GM18909 (cell line): ENCODE measurements at regions not wholly inside any gene's neighbourhood (a gene's known extent, or its start where the extent isn't known, plus 50 kb on each side); places are given as distances from the start of the nearest gene placed in this dataset.

Experiments used
- ATAC-seq: cut with Tn5 transposase; IDR thresholded peaks from one replicate; pipeline ENCODE4 v1.9.1; 2021; ENCODE audit warnings: mild to moderate bottlenecking; ENCODE audit not compliant: unreplicated experiment, poor library complexity

DNA sequence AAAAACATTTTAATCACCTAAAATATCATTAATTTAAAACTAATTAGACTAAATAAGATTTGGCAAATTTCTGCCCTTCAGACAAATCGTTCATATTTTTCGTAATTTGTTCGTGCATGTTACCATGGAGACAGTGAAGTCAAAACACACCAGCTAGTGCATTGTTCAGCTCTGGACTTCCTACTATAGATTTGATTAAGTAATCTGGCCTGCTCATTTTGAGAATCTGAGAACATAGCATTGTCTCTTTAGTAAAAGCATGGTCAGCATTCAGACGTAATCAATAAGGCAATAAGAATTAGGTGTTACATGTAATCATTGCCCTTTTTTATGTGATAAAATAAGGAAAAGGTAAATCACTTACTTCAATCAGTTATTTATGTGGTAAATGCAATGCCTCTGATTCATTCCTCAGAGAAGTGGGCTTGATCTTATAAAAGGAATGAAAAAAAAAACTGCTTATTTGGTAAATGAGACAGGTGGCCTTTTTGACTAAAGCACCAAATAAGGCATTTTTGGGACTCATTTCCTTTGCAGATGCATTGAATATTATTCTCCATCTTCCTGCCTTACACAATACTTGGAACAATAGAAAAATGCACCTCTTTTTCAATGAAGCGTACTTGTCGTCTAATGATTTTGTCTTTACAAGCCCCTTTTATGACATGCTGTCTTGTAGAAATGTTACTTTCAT, 84.5 kb upstream of the FNDC3B start:
- ATAC-seq: no peak

- no peak for ATAC-seq
These were observed 83.8 kb upstream of the FNDC3B start for GRCh38 chr3:171955598-171955997.

- ATAC-seq: no peak
These were observed 83.1 kb upstream of the FNDC3B start for GRCh38 chr3:171956181-171956683.

- ATAC-seq: no peak
These were observed 82.7 kb upstream of the FNDC3B start for GRCh38 chr3:171956705-171957104.

DNA sequence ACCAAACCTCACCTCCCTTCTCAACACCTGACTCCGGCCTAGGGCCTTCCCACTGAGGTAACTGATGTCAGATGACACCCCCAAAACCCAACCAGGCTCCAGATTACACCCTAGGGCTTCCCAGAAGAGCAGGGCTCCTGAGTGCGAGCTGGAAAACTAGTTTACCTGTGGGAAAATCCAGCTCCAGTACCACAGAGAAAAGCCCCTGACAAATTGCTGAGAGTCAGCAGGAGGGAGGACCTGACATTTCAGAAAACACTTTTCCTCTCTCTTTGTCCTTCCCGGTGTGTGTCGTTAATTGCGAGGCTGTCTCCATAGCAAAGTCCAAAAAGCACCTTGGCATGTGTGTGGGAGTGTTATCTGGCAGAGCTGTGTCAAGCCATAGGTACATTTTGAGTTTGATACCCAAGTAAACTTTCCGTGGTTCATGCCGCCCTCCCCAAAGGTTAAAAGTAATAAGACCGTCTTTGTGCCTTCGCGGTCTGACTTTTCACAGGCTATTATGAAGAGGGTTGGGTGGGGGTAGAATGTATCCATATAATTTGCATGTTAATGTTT, 79.8 kb upstream of the FNDC3B start:
- ATAC-seq: no peak

GRCh38 chr3:171960159-171960558, 79.2 kb upstream of the FNDC3B start:
- ATAC-seq: no peak

DNA sequence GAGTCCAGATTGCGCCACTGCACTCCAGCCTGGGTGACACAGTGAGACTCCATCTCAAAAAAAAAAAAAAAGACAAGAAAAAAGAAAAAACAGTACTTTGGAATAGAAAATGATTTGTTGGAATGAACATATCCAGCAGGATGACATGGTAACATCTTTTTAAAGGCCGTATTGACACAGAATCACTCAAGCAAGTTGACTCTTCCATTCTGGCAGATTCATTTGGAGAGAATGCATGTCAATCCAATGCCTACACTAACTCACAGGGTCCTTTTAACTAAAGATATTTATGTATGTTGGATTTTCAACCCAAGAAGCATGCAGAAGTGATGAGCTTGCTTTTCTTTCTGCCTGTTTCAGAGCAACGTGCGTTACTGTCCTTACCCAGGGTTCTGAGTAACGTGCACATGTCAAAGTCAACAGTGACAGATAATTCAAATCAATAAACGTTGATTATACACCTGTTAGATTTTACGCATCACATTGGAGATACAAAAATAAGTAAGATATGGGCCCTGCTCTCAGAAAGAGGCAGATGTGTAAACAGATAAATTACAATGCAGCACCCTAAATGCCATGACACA, 77.1 kb upstream of the FNDC3B start:
- ATAC-seq: no peak

DNA sequence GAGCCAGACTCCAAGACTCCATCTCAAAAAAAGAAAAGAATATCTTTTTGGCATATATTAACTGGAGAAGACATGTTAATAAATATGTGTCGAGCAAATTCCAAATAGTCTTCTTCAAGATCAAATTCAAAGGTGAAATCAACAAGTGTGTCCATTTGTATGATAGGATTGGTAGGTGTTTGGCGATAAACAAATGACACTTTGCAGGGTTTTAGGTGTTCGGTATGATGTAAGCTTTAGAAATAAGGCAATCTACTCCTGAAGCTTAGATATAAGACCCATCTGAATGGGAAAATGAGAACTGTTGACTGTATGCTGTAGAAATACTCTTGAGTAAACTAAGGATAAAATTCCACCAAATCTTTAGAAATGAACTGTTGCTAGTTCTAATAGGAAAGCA, 75.8 kb upstream of the FNDC3B start:
- ATAC-seq: no peak

DNA sequence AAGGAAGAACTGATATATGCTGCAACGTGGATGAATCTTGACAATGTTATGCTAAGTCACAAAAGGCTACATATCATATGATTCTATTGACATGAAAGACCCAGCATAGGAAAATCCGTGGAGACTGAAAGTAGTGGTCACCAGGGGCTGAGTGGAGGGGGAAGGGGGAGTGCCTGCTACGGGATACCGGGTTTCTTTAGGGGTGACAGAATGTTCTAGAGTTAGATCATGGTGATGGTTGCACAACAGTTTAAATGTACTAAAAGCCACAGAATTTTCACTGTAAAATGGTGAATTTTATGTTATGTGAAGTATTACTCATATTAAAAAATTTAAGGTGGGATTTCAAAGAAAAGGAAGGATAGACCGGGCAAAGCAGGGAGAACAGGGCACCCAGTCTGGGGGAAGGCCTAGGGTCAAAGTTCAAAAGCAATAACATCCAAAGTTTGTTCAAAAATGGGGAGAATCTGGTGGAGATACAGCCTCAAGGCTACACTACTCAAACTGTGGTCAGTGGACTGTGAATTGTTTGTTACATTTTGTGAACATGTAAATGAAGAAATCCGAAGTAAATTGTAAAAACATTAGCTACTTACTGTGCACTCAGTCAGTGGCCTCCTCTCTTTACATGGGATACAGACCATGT, 74.2 kb upstream of the FNDC3B start:
- ATAC-seq: no peak

DNA sequence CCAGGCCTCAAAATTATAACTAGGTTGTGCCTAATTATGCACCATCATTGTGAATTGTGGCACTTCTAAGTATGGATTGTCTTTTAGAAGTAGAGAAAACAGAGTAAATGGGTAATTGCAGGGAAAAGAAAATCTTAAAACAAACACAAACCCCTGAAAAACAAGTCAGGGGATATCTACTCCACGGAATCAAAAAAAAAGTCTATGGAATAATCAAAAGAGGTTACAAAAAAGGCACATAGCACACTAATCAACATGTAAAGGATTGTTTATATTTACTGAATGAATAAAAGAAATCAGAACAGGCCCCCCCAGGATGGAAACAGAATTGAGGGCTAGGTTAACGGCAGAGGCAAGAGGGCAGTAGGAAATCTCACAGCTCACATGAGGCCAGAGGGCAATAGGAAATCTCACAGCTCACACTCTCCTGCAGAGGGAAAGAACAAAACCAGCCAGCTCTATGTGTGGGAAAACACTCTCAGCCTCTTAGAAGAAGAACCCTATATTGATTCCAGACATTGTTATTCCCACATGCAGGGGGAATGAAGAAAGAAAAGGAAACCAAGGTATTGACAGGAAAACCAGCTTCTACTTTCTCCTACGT, 72.7 kb upstream of the FNDC3B start:
- ATAC-seq: no peak

- ATAC-seq: no peak
These were observed 72.1 kb upstream of the FNDC3B start for GRCh38 chr3:171967137-171967783.

- no peak for ATAC-seq
These were observed 71.3 kb upstream of the FNDC3B start for GRCh38 chr3:171967932-171968678.

- ATAC-seq: no peak
These were observed 69.0 kb upstream of the FNDC3B start for GRCh38 chr3:171970301-171970788.

- ATAC-seq: no peak
These were observed 67.4 kb upstream of the FNDC3B start for GRCh38 chr3:171971919-171972514.

GRCh38 chr3:171972871-171973348, 66.5 kb upstream of the FNDC3B start:
- ATAC-seq: no peak

DNA sequence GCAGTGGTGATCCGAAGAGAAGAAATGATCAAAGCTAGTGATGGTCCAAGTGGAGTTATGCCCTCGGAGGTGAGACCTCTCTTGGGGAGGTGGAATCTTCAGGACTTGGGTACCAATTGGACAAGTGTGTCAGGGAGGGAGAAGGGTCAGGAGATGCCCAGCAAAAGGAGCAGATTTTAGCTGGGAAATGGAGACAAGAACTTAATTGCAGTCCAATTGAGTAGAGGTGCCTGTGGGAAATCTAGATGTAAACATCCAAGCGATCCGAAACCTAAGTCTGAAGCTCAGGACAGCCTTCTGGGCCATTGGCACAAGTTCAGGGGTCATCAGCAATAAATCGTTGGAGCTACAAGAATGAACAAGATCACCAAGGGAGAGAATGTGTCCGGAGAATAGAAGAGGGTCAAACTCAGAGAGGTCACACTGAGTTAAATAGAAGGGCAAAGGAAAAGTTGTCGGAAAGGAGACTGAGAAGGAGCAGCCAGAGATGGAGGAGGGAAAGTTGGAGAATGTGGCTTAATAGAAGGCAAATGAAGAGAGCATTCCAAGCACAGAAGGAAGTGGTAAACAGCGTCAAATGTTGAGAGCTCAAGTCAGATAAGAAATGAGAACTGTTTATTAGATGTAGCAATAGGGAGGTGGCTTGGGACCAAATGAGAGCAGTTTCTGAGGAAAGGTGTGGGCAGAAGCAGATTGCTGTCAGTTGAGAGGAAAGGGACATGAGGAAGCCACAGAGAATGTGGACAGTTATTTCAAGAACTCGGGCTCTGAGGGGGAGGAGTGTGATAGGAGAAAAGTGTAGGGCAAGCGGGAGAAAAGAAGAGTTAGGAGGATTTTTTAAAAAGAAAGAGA, 64.2 kb upstream of the FNDC3B start:
- ATAC-seq: no peak

- no peak for ATAC-seq
These were observed 62.9 kb upstream of the FNDC3B start for GRCh38 chr3:171976526-171976925.

GRCh38 chr3:171977441-171977840, 61.9 kb upstream of the FNDC3B start:
- ATAC-seq: peak; percentile 8
